Frontal cortex (tissue), 3 donors: ENCODE measurements at regions not wholly inside any gene's neighbourhood (a gene's known extent, or its start where the extent isn't known, plus 50 kb on each side); places are given as distances from the start of the nearest gene placed in this dataset.

Experiments
- DNase-seq, 2 donors: peaks; one replicate each; pipeline ENCODE4 v3.0.0; 2012; ENCODE audit warnings: low spot score in 2 of 2
- FAIRE-seq: peaks from 2 replicates; lab custom pipeline; 2012; peaks lifted over from hg19 to GRCh38; lab: Jason Lieb, UNC
- donor health status: control.
- donor health status: control.
- donor health status: control.

- FAIRE-seq (no peak), DNase-seq (no peak)
Observed at GRCh38 chr14:34354556-34354955, 107.5 kb downstream of the SPTSSA start.

- no peak for FAIRE-seq
- DNase-seq: no peak
Observed at GRCh38 chr14:34350903-34351302, 111.1 kb downstream of the SPTSSA start.

GRCh38 chr14:34348592-34348991, 113.4 kb downstream of the SPTSSA start:
- no peak for DNase-seq
- FAIRE-seq: no peak

GRCh38 chr14:34347683-34348082, 114.4 kb downstream of the SPTSSA start:
- no peak for FAIRE-seq

GRCh38 chr14:34345718-34346465, 116.1 kb downstream of the SPTSSA start:
- DNase-seq: no peak
- no peak for FAIRE-seq

More at GRCh38 chr14:34347683-34348082, 114.4 kb downstream of the SPTSSA start:
- DNase-seq: no peak

- FAIRE-seq: no peak
- no peak for DNase-seq
Observed at GRCh38 chr14:34344318-34344717, 117.7 kb downstream of the SPTSSA start.

GRCh38 chr14:34340025-34340625, 121.9 kb downstream of the SPTSSA start:
- FAIRE-seq (no peak), DNase-seq (no peak)

GRCh38 chr14:34338056-34338455, 124.0 kb downstream of the SPTSSA start:
- FAIRE-seq: no peak
- no peak for DNase-seq

GRCh38 chr14:34336501-34336900, 125.5 kb downstream of the SPTSSA start:
- FAIRE-seq: no peak
- DNase-seq: no peak

- FAIRE-seq: no peak
- no peak for DNase-seq
Observed at GRCh38 chr14:34335968-34336367, 126.1 kb downstream of the SPTSSA start.

- DNase-seq: no peak
- no peak for FAIRE-seq
Observed at GRCh38 chr14:34334329-34334728, 127.7 kb downstream of the SPTSSA start.

- no peak for FAIRE-seq
Observed at GRCh38 chr14:34331728-34332623, 130.1 kb downstream of the SPTSSA start.

GRCh38 chr14:34330846-34331245, 131.2 kb downstream of the SPTSSA start:
- no peak for DNase-seq
- no peak for FAIRE-seq

More at GRCh38 chr14:34331728-34332623, 130.1 kb downstream of the SPTSSA start:
- peak in 1 of 2 donors; percentile 18 for DNase-seq

- no peak for DNase-seq
- no peak for FAIRE-seq
Observed at GRCh38 chr14:34329301-34329700, 132.7 kb downstream of the SPTSSA start.

- FAIRE-seq: no peak
- no peak for DNase-seq
Observed at GRCh38 chr14:34328178-34328577, 133.9 kb downstream of the SPTSSA start.

GRCh38 chr14:34325493-34325892, 136.5 kb downstream of the SPTSSA start:
- no peak for FAIRE-seq
- DNase-seq: no peak

GRCh38 chr14:34324363-34324795, 137.7 kb downstream of the SPTSSA start:
- peak in 1 of 2 donors; percentile 44 for DNase-seq
- FAIRE-seq: peak; percentile 8

- DNase-seq (peak in 1 of 2 donors; percentile 56), FAIRE-seq (no peak)
Observed at GRCh38 chr14:34322940-34323418, 139.1 kb downstream of the SPTSSA start.

GRCh38 chr14:34319140-34319539, 142.9 kb downstream of the SPTSSA start:
- FAIRE-seq (no peak), DNase-seq (no peak)

- DNase-seq (no peak), FAIRE-seq (no peak)
Observed at GRCh38 chr14:34318014-34318413, 144.0 kb downstream of the SPTSSA start.
